ENCODE measurements at regions not wholly inside any gene's neighbourhood (a gene's known extent, or its start where the extent isn't known, plus 50 kb on each side); places are given as distances from the start of the nearest gene placed in this dataset.

- TF ChIP-seq RERE (CRISPR knock-in tag; IDR thresholded peaks at IDR 0.05; ENCODE audit: borderline replicate concordance) (no peak), ERF (CRISPR knock-in tag; IDR thresholded peaks at IDR 0.05) (no peak), E2F1 (CRISPR knock-in tag; IDR thresholded peaks at IDR 0.05) (no peak), REST (IDR thresholded peaks at IDR 0.05; ENCODE audit: borderline replicate concordance) (no peak), REST (CRISPR knock-in tag; IDR thresholded peaks at IDR 0.05; ENCODE audit: low read depth) (no peak), CREB3L1 (IDR thresholded peaks at IDR 0.05; ENCODE audit: borderline replicate concordance, low read depth) (no peak), ZNF584 (CRISPR knock-in tag; IDR thresholded peaks at IDR 0.05; ENCODE audit: low read depth) (no peak)
Observed at GRCh38 chr3:118530350-118530922, 504.2 kb downstream of the IGSF11 start (continued).

Data from K562 (cell line).